Gastroesophageal sphincter (tissue), 3 donors: ENCODE measurements at regions not wholly inside any gene's neighbourhood (a gene's known extent, or its start where the extent isn't known, plus 50 kb on each side); places are given as distances from the start of the nearest gene placed in this dataset.

Source experiments
- CTCF ChIP-seq, 4 experiments: fragments of 200-600 bp in 2 of 4; fragments of 450-650 bp in 2 of 4; sonication (generic) in 1 of 4; IDR thresholded peaks; one replicate each; pipeline ENCODE4 v1.5.1; 2017 to 2019; ENCODE audit warnings: antibody characterized with exemption in 4 of 4, mild to moderate bottlenecking in 2 of 4, moderate library complexity in 2 of 4
- POLR2A ChIP-seq, 2 donors: fragments of 450-650 bp; IDR thresholded peaks; one replicate each; pipeline ENCODE4 v1.6.1; 2017; ENCODE audit warnings: antibody characterized with exemption in 2 of 2, mild to moderate bottlenecking in 2 of 2, moderate library complexity in 1 of 2

- TF ChIP-seq CTCF (IDR thresholded peaks at IDR 0.05) (no peak), POLR2A (IDR thresholded peaks at IDR 0.05) (no peak)
Measured at GRCh38 chr13:72523049-72523448, 204.4 kb downstream of the MZT1 start.
